AG08396 (cell line): ENCODE measurements at regions not wholly inside any gene's neighbourhood (a gene's known extent, or its start where the extent isn't known, plus 50 kb on each side); places are given as distances from the start of the nearest gene placed in this dataset.
"Not testable (repeated sequence)": the region's sequence is repeated elsewhere in the genome, so short reads cannot be mapped to it uniquely, and the experiment has no call there.

ENCODE experiments used
- DNase-seq: peaks from one replicate; pipeline ENCODE4 v3.0.0; 2012; ENCODE audit warnings: low spot score, mixed read lengths

GRCh38 chr22:22120160-22120559, 124.4 kb upstream of the VPREB1 start:
- no peak for DNase-seq

GRCh38 chr22:22118987-22119386, 125.6 kb upstream of the VPREB1 start:
- DNase-seq: no peak

- not testable (repeated sequence) for DNase-seq
These were observed 126.6 kb upstream of the VPREB1 start for GRCh38 chr22:22117864-22118544.

GRCh38 chr22:22116997-22117770, 127.4 kb upstream of the VPREB1 start:
- not testable (repeated sequence) for DNase-seq

- no peak for DNase-seq
These were observed 130.9 kb upstream of the VPREB1 start for GRCh38 chr22:22113701-22114100.

GRCh38 chr22:22112533-22113294, 130.1 kb upstream of the TOP3B start:
- DNase-seq: no peak

- DNase-seq: no peak
These were observed 129.4 kb upstream of the TOP3B start for GRCh38 chr22:22111983-22112382.

GRCh38 chr22:22111267-22111751, 128.7 kb upstream of the TOP3B start:
- DNase-seq: peak; percentile 89

- DNase-seq: peak; percentile 84
These were observed 128.1 kb upstream of the TOP3B start for GRCh38 chr22:22110548-22111266.

- no peak for DNase-seq
These were observed 127.3 kb upstream of the TOP3B start for GRCh38 chr22:22109693-22110466.

GRCh38 chr22:22106855-22107254, 124.3 kb upstream of the TOP3B start:
- no peak for DNase-seq

- no peak for DNase-seq
These were observed 122.8 kb upstream of the TOP3B start for GRCh38 chr22:22105364-22105763.

- no peak for DNase-seq
These were observed 120.7 kb upstream of the TOP3B start for GRCh38 chr22:22103078-22103875.

- DNase-seq: no peak
These were observed 117.5 kb upstream of the TOP3B start for GRCh38 chr22:22099833-22100812.

- DNase-seq: no peak
These were observed 116.6 kb upstream of the TOP3B start for GRCh38 chr22:22099194-22099486.

- no peak for DNase-seq
These were observed 116.0 kb upstream of the TOP3B start for GRCh38 chr22:22098457-22099193.

- no peak for DNase-seq
These were observed 115.2 kb upstream of the TOP3B start for GRCh38 chr22:22097727-22098228.

GRCh38 chr22:22094921-22095320, 112.3 kb upstream of the TOP3B start:
- DNase-seq: no peak
